ENCODE measurements at regions not wholly inside any gene's neighbourhood (a gene's known extent, or its start where the extent isn't known, plus 50 kb on each side); places are given as distances from the start of the nearest gene placed in this dataset.

DNA sequence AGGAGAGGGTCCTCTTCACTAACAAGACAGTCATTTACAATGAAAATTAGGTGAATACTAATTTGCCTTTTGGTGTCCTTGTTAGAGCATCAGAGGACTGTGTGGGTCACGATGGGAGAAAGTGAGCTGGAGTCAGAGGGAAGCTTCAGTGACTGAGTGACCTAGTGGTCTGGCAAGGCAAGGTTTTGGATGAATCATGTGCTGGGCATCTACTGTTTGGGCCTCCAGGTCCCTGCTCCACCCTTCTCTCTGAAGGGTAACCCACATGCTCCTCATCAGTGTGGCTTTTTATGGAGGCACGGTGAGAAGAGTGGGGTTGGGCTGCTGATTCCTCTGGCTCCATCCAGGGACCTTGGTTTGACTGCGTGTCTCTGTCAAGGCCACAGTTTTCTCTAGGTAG lies 60.5 kb upstream of the EXOC2 start:
- no peak for TF ChIP-seq EZH2 (optimal IDR thresholded peaks at IDR 0.05; ENCODE audit: low read depth, low read length)
- no peak for TF ChIP-seq EZH2phosphoT487 (IDR thresholded peaks at IDR 0.05; ENCODE audit: low read length)
- TF ChIP-seq, protein P1, sequence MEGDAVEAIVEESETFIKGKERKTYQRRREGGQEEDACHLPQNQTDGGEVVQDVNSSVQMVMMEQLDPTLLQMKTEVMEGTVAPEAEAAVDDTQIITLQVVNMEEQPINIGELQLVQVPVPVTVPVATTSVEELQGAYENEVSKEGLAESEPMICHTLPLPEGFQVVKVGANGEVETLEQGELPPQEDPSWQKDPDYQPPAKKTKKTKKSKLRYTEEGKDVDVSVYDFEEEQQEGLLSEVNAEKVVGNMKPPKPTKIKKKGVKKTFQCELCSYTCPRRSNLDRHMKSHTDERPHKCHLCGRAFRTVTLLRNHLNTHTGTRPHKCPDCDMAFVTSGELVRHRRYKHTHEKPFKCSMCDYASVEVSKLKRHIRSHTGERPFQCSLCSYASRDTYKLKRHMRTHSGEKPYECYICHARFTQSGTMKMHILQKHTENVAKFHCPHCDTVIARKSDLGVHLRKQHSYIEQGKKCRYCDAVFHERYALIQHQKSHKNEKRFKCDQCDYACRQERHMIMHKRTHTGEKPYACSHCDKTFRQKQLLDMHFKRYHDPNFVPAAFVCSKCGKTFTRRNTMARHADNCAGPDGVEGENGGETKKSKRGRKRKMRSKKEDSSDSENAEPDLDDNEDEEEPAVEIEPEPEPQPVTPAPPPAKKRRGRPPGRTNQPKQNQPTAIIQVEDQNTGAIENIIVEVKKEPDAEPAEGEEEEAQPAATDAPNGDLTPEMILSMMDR (IDR thresholded peaks at IDR 0.05; ENCODE audit: low read length), result no peak
- Histone ChIP-seq H3K4me1 (ENCODE audit: low read length) (no peaks in the 10 kb centered on the region), H3K9ac (ENCODE audit: low read length) (no peak overlapping the region), H4K20me1 (ENCODE audit: insufficient read depth, low read length) (no peaks in the 10 kb centered on the region), H3K79me2 (ENCODE audit: low read length) (no peaks in the 10 kb centered on the region), H3F3A (ENCODE audit: insufficient read depth, low read length) (no peaks in the 10 kb centered on the region), H3K4me3 (ENCODE audit: low read length) (no peak overlapping the region), H3K9me3 (replicated peaks; ENCODE audit: insufficient read depth, low read length) (no peaks in the 10 kb centered on the region), H3K4me2 (ENCODE audit: low read depth, low read length) (no peak overlapping the region), H3K36me3 (replicated peaks; ENCODE audit: insufficient read depth, low read length) (no peaks in the 10 kb centered on the region), H3K27me3 (replicated peaks; ENCODE audit: insufficient read depth, low read length) (no peaks in the 10 kb centered on the region), H2AFZ (ENCODE audit: low read length) (no peak overlapping the region), H3K27ac (ENCODE audit: low read length) (no peak overlapping the region), H3K9me2 (replicated peaks; ENCODE audit: insufficient read depth, low read length) (no peaks in the 10 kb centered on the region)
- no peak for DNase-seq

DNA sequence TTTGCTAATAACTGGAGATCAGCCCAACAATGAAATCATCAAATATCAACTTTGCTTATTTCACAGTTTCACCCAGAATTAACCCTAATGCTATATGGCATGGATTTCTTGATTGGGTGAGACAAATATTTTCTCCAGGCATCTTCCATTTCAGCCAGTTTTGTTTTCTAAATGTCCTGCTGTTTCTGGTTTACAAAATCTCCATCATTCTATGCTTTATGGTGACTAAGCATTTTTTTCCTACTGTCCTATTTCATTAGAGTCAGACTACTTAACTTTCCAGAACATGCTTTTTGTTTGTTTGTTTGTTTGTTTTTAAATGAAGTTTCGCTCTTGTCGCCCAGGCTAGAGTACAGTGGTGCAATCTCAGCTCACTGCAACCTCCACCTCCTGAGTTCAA lies 59.5 kb upstream of the EXOC2 start:
- Histone ChIP-seq H3K4me1 (ENCODE audit: low read length) (no peaks in the 10 kb centered on the region), H3F3A (ENCODE audit: insufficient read depth, low read length) (no peaks in the 10 kb centered on the region), H3K27me3 (replicated peaks; ENCODE audit: insufficient read depth, low read length) (no peaks in the 10 kb centered on the region), H4K20me1 (ENCODE audit: insufficient read depth, low read length) (no peaks in the 10 kb centered on the region), H3K79me2 (ENCODE audit: low read length) (no peaks in the 10 kb centered on the region), H3K36me3 (replicated peaks; ENCODE audit: insufficient read depth, low read length) (no peaks in the 10 kb centered on the region), H3K9me2 (replicated peaks; ENCODE audit: insufficient read depth, low read length) (no peaks in the 10 kb centered on the region), H3K27ac (ENCODE audit: low read length) (no peak overlapping the region), H3K4me3 (ENCODE audit: low read length) (no peak overlapping the region), H2AFZ (ENCODE audit: low read length) (no peak overlapping the region), H3K9ac (ENCODE audit: low read length) (no peak overlapping the region), H3K9me3 (replicated peaks; ENCODE audit: insufficient read depth, low read length) (no peaks in the 10 kb centered on the region), H3K4me2 (ENCODE audit: low read depth, low read length) (no peak overlapping the region)
- TF ChIP-seq EZH2 (optimal IDR thresholded peaks at IDR 0.05; ENCODE audit: low read depth, low read length), result no peak
- no peak for TF ChIP-seq EZH2phosphoT487 (IDR thresholded peaks at IDR 0.05; ENCODE audit: low read length)
- TF ChIP-seq, protein P1 (IDR thresholded peaks at IDR 0.05; ENCODE audit: low read length), result no peak
- DNase-seq, result no peak

DNA sequence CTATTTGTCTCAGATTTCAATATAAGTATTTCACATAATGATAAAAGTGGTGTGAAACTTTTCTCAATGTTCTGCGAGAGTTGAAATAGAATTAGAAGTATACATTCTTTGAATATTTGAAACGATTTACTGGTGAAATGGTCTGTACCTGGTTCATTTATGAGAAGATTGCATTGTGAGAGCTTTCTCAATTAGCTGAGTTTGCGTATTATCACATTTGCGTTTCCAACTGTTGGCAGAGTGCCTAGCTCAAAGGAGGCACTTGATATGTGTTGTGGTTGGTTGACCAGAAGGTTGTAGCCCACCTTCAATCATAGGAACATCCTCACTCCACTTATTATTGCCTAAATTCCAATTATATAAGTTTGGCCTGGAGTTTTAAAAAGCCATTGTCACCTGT lies 58.8 kb upstream of the EXOC2 start:
- Histone ChIP-seq H3K27me3 (replicated peaks; ENCODE audit: insufficient read depth, low read length) (no peaks in the 10 kb centered on the region), H3K9me3 (replicated peaks; ENCODE audit: insufficient read depth, low read length) (no peaks in the 10 kb centered on the region), H3K4me2 (ENCODE audit: low read depth, low read length) (no peak overlapping the region), H3K4me1 (ENCODE audit: low read length) (no peaks in the 10 kb centered on the region), H3K9ac (ENCODE audit: low read length) (no peak overlapping the region), H3K9me2 (replicated peaks; ENCODE audit: insufficient read depth, low read length) (no peaks in the 10 kb centered on the region), H2AFZ (ENCODE audit: low read length) (no peak overlapping the region), H3K79me2 (ENCODE audit: low read length) (no peaks in the 10 kb centered on the region), H3K27ac (ENCODE audit: low read length) (no peak overlapping the region), H3K4me3 (ENCODE audit: low read length) (no peak overlapping the region), H4K20me1 (ENCODE audit: insufficient read depth, low read length) (no peaks in the 10 kb centered on the region), H3F3A (ENCODE audit: insufficient read depth, low read length) (no peaks in the 10 kb centered on the region), H3K36me3 (replicated peaks; ENCODE audit: insufficient read depth, low read length) (no peaks in the 10 kb centered on the region)
- DNase-seq, result no peak
- TF ChIP-seq, protein P1 (IDR thresholded peaks at IDR 0.05; ENCODE audit: low read length), result no peak
- TF ChIP-seq EZH2phosphoT487 (IDR thresholded peaks at IDR 0.05; ENCODE audit: low read length) (no peak), EZH2 (optimal IDR thresholded peaks at IDR 0.05; ENCODE audit: low read depth, low read length) (no peak)

Measured in MM.1S (cell line).